ENCODE measurements at regions not wholly inside any gene's neighbourhood (a gene's known extent, or its start where the extent isn't known, plus 50 kb on each side); places are given as distances from the start of the nearest gene placed in this dataset.

DNA sequence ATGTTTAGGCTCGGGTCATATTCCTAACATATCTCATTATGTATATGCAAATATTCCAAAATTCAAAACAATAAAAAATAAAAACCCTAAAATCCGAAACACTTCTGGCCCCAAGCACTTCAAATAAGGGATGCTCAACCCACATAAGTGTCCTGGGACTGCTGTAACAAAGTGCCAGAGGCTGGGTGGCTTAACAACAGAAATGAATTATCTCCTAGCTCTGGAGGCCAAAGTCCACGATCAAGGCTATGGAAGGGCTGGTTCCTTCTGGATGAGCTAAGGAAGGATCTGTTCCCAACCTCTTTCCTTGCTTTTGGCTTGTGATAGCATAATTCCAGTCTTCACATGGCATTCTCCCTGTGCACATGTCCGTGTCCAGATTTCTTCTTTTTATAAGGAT lies 181.6 kb upstream of the NFE2L3 start:
- intact Hi-C loops (cut with DNase I) = no loop called here
- DNase-seq (ENCODE audit: low spot score) = no peak

DNA sequence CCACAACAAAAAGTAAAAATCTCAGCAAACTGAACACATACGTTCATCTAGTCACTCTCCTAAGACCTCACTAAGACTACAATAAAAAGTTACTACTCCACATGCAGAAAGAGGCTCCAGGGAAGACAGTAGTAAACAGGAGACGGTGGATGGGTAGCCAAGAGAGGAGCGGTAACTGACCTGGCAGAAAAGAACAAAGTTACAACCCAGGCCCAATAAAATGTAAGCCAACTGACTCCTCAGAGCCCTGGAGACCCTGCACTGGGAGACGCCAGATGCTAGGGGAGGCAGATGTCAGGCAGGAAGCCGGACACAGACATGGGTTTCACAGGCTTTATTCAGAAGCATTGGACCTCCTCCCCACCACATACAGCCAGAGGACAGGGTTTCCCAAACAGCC lies 181.1 kb upstream of the NFE2L3 start:
- intact Hi-C loops (cut with DNase I) = no loop called here

DNA sequence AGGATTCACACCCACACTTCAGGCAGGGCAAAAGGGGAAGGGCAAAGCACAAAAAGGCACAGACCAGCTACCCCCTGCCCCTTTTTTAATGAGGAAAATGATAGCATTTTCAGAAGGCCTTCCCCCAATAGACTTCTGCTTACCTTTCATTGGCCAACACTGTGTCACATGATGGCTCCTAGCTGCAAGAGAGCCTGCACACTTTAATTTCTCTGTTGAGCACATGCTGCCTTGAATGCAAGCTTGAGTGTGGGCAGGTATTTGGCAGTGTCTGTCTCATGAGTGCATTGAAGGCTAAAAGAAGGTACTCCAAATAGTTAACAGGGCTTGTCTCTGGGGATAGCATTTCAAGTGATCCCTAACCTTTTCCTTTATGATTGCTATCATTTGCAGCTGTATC lies 175.4 kb upstream of the NFE2L3 start:
- no peak for DNase-seq (ENCODE audit: low spot score)
- intact Hi-C loops (cut with DNase I) = loop anchor here in 1 of 2 donors (2.0 kb wide), 1 partner anchor 40 kb away; no protein-coding TSS in a partner anchor

More for the DNA sequence above, 181.1 kb upstream of the NFE2L3 start:
- no peak for DNase-seq (ENCODE audit: low spot score)

DNA sequence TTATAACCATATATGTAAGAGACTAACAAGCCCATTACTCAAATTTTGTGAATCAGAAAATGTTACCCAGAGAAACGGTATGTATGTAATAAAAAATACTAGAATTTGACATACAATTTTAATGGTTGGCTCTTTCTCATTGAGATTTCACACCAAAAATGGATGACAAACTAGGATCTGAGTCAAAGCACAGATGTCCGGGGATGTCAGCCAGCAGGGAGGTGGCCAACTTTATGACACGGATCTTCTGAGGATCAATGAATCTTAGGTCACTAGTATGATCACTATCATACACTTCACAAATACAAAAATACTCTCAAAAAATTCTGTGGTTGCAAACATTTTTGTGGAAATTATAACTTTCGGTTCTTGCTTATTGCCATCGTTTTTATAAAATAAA lies 173.5 kb upstream of the NFE2L3 start:
- intact Hi-C loops (cut with DNase I) = no loop called here
- no peak for DNase-seq (ENCODE audit: low spot score)

DNA sequence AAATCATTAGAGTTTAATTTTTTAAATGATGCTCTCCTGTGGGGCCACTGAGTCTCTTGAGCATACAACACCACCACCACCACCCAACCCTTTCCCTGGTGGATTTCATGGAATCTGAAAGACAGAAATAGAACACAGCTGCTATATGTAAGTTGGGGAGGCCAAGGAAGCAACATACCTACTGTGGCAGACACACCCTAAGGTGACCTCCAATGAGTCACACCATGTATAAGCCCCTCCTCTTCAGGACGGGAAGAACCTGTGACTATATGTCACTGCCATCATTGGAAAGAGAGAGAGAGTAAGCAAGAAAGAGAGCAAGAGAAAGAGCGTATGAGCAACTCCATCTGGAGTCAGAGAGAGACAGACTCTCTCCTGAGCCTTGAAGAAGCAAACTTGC lies 172.4 kb upstream of the NFE2L3 start:
- no peak for DNase-seq (ENCODE audit: low spot score)
- intact Hi-C loops (cut with DNase I) = loop anchor here in 1 of 2 donors (5.0 kb wide), 1 partner anchor 368 kb away; no protein-coding TSS in a partner anchor

DNA sequence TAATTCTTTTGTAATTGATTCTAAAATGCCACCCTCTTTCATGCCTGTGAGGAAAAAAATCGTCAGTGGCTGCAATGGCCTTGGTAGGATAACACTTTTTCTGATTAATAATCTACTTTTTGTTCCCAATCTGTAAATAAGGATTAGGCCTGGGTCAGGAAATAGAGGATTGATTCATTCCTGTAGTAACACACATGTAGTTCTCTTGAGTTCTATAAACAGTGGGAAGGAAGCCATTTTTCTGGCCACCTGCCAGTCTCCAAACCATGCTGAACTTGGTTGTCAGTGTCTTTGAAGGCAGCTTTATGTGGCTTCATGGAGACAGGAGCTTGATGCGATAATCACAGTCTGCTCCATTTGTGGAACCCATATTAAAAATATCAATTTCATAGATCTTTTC lies 169.3 kb upstream of the NFE2L3 start:
- intact Hi-C loops (cut with DNase I) = loop anchor here in 1 of 2 donors (5.0 kb wide), 1 partner anchor 365 kb away; no protein-coding TSS in a partner anchor
- DNase-seq (ENCODE audit: low spot score) = no peak

DNA sequence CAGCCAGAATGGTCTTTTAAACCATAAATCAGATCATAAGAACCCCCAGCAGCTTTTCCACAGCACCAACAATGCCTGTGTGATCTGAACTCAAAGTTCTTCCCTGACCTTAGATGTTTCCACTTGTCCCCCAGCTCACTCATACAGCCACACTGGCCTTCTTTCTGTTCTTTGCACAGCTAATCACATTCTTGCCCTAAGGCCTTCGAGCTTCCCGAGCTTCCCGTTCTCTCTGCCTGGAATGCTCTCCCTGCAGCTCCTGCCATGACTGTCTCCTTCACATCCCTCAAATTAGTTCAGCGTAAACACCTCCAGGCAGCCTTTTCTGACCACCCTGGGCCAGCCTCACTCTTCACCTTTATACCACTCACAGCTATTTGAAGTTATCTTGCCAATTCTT lies 166.8 kb upstream of the NFE2L3 start:
- intact Hi-C loops (cut with DNase I) = no loop called here

DNA sequence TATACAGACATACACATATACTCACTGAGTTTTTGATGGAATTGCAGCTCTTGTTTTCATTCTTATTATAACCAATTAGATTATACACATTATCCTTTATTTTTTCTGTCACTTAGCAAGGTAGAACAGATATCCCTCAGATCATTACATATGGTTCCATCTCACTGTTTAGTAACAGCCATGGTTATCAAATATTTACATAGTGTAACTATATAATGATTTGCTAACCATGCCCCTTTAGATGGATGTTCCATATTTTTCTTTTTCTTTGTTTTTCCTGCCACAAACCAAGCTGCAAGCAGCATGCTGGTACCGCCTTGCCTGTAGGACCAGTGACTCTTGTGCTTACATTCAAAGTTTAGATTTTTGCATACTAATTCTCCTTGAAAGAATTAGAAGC lies 163.4 kb upstream of the NFE2L3 start:
- intact Hi-C loops (cut with DNase I) = no loop called here
- no peak for DNase-seq (ENCODE audit: low spot score)

More for the DNA sequence above, 166.8 kb upstream of the NFE2L3 start:
- DNase-seq (ENCODE audit: low spot score) = no peak

DNA sequence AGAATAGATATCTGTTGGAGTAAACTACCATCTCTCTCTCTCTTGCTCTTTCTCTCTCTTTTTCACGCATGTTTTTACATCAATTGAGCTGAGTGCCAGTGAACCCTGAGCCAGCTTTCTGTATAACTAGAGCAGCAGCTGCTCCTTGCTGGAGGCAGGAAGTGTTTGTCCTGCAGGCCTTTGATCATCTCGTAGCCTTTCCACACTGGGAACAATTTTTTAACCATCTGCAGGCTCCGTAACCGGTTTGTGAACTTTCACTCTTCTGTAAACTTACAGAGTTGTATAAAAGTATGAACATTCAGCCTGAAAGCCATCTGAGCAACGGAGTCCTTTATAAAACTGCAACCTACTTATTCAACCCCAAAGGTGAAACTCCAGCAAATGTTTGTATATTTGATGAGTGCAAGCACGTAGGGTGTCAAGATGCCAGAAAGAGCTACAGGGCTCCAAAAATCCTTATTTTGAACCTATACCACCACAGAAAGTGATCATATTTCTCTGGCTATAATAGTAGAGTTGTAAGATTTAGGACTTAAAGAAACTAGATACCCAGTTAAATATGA lies 162.8 kb upstream of the NFE2L3 start:
- intact Hi-C loops (cut with DNase I) = no loop called here
- DNase-seq (ENCODE audit: low spot score) = no peak

DNA sequence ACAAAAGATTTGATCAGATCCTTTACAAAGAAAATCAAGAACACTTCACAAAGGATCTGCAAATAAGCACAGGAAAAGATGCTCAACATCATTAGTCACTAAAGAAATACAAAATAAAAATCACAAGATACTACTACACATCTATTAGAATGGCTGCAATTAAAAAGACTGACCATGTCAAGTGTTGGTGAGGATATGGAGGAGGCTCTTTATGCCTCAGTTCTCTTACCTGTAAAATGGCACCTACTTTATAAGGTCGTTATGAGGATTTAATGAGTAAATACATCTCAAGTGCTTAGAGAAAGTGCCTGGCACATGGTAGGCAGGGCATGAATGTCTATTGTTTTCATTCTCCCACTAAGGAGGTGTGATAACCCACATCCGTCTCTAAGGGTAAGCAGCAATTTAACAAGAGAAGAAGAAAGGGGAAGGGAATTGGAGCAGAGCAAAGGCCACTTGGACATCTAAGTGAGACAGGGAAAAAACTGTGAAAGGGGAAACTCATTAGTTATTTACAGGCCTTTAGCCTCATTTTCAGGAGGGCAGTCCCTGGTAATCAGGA lies 157.5 kb upstream of the NFE2L3 start:
- no peak for DNase-seq (ENCODE audit: low spot score)
- intact Hi-C loops (cut with DNase I) = no loop called here

DNA sequence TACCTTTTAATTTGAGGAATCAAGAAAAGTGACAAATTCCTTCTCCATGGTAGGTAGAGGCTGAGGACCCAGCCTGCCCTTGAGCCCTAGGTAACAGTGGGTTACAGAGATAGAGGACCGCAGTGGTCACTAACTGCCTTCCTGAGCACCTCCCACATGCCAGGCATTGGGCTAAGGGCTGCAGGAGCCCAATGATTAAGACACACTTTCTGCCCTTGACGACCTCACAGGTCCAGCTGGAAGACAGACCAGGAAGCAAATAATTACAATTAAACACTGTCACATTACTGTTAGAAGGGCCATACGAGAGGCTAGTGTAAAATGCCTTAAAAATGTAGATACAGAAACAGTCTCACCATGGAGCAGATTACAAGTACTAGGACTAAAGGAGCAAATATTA lies 156.8 kb upstream of the NFE2L3 start:
- intact Hi-C loops (cut with DNase I) = no loop called here
- DNase-seq (ENCODE audit: low spot score) = no peak

DNA sequence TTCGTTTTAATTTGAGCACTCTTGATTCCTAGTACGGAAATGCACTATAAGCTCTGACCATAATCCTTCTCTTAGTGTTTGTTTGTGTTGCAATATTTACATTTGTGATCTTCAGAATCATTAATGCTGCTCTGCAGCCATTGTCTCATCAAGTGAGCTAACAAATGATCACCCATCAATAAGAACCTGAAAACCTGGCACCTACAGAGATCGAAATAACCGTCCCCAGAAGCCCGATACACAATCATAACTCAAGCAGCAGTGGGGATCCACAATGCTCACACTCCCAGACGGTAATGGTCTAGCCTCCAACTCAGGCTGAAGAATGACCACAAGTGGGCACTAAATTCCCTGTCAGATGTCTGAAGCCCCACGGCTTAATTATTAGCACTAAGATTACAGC lies 156.0 kb upstream of the NFE2L3 start:
- intact Hi-C loops (cut with DNase I) = no loop called here
- DNase-seq (ENCODE audit: low spot score) = no peak

DNA sequence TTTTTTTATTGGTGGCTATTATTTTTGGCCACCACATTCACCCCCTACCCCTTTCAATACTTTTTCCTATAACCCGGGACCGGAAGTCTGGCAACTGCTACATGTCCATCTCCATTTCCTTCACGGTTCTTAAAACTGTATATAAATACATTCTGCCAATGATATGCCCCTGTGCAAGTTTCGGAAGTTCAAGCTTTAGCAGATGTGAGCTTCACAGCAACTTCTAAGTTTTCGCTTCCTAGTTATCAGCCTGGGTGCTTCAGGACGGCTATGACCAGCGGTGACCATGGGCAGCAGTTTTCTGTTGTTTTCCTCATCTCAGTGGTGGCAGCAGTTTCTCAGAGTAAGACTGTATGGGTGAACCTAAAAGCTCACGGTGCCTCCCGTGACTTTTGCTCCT lies 153.5 kb upstream of the NFE2L3 start:
- no peak for DNase-seq (ENCODE audit: low spot score)
- intact Hi-C loops (cut with DNase I) = no loop called here

DNA sequence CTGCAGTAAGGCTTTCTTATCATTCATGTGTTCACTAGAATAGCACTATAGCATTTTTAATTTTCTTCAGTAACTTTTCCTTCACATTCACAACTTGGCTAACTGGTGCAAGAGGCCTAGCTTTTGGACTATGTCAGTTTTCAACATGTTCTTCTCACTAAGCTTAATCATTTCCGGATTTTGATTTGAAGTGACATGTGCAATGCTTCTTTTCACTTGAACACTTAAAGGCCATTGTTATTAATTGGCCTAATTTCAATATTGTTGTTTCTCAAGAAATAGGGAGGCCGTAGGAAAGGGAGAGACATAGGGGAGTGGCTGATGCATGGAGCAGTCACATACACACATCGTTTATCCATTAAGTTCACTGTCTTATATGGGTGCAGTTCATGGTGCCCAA lies 151.2 kb upstream of the NFE2L3 start:
- intact Hi-C loops (cut with DNase I) = no loop called here
- DNase-seq (ENCODE audit: low spot score) = no peak

DNA sequence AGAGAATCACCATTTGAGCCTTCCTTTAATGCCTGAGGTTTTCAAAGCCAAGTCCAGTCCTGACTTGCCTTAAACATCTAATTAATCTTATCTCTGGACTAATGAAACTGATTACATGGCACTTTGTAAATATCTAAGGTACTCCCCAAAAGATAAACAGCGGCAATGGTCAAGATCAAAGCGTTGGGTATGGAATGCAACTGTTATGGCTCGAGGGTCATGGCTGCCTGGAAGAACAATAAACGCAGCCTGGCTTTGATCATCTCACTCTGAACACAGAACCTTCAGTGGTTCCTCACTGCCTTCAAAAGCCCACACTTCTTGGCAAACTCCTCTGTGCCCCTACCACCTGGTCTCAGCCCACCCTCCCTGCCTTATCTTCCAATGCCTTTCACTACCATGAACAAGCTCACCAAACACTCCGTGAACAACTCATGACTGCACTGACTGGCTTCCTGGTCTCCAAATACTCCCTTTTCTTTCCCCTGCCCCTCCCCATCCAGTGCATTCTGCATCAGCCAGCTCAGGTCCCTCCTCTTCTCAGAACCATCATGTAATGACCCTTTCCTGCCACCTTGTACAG lies 150.2 kb upstream of the NFE2L3 start:
- DNase-seq (ENCODE audit: low spot score) = no peak
- intact Hi-C loops (cut with DNase I) = no loop called here

DNA sequence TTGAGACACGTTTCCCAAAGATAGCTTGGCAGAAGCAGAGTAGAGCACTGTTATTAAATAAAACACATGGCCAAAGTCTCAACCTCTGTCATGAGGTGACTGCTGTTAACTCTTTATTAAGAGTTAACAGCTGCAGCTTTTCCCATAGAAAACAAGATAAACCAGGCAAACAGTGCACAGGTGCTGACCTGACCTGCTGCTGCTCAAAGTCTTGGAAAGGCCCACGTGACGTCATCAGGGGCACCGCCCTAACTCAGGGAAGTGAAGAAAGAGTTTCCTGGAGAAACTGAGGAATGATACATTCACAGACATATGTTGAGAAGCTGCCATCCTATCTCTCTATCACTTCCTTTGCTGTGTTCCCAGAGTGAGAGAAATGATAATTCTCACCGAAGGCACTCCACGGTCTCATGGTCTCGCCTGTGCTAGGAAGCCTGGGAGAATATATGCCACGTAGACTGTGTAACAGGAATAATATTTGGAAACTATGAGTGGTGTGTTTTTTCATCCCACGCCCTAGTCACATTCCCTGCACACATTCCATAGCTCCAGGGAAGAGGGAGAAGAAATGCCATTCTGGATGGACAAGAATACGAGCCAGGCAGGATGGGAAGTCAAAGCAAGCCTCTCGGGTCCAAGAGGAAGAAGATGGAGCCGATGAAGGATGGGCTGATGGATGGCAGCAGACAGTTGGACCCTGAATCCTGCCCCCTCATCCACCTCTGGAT lies 146.2 kb upstream of the NFE2L3 start:
- intact Hi-C loops (cut with DNase I) = no loop called here
- no peak for DNase-seq (ENCODE audit: low spot score)

DNA sequence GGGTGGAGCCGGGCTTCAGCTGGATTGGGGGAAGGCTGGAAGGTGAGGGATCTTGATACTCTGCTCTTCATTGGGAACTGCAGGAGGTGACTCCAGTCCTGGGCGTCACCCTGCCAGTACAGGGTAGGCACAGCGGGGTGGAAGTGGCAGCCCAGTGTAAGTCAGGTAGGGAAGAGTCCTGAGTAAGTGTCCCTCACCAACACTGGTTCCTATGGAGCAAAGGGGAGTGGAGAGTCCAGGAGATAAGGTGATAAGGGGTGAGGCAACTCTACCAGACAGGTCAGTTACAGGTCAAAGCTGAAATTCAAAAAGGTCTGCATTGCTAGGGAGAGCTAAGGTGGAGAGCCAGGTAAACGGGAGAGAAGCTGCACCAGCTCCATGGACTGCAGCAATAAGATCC lies 145.6 kb upstream of the NFE2L3 start:
- intact Hi-C loops (cut with DNase I) = no loop called here
- no peak for DNase-seq (ENCODE audit: low spot score)

DNA sequence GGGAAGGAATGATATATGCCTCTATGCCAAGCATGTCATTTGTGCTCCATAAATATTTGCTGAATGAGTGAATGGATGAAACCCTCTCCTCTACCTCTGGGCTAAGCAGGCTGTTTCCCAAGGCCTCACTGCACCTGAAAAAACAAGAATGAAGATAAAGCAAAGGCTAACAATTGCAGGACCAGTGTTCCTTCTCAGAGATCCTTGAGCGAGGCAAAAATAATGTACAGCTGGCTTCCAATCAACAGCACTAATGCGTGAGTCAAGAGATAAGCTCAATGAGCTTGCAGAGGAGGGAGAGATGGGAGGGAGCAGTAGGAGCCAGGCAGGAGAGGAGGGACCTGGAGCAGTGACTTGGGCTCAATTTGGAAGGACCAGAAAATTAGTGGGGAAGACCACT lies 144.5 kb upstream of the NFE2L3 start:
- intact Hi-C loops (cut with DNase I) = no loop called here
- no peak for DNase-seq (ENCODE audit: low spot score)

DNA sequence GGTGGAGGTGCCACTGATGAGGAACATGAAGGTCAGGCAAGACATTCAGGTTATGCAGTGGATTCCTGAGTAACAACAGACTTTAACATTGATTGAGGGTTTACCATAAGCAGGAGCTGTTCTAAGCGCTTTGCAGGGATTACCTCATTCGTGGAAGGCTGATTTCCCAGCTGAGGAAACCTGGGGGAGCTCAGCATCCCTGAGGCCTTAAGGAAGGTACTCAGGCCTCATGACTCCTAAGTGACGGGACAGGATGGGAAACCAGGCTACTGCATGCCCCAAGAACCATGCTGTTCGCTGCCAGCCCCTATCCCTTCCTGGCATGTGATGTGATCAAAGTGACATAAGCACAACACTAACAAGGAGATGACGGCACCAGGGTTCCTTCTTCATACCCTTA lies 143.6 kb upstream of the NFE2L3 start:
- intact Hi-C loops (cut with DNase I) = no loop called here
- no peak for DNase-seq (ENCODE audit: low spot score)

DNA sequence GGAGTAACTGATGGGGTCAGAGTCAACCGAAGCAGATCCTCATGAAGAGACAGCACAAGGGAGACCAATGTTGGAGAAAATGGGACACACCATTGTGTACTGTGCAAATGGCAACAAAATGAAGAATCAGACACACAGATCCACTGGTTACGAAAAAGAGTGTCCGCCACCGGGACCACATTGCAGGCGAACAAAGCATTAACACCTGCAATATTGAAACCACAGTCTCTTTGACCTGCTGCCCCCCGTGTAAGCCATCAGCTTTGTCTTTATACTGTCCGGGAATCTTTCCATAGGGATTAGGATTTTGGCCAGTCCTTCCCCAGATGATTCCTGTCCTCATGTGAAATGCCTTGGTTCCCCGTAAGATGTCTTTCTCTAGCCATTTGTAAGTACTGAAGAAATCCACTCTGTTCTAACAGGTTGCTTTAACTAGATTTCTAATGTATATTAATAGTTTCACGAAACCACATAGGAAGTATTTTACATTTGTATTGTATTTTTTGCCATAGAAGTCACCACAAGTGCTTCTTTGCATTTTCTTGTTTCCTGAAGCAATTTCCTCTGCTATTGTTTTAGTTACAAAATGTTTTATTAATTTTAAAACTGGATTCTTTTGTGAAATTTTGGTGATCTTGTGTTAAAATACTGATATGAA lies 140.8 kb upstream of the NFE2L3 start:
- no peak for DNase-seq (ENCODE audit: low spot score)
- intact Hi-C loops (cut with DNase I) = no loop called here
